GM10266 (cell line): ENCODE measurements at regions not wholly inside any gene's neighbourhood (a gene's known extent, or its start where the extent isn't known, plus 50 kb on each side); places are given as distances from the start of the nearest gene placed in this dataset.

ENCODE experiments used
- DNase-seq: peaks from one replicate; pipeline ENCODE4 v3.0.0; 2012; ENCODE audit errors: extremely low spot score
- TF ChIP-seq, protein P1 (sequence below): IDR thresholded peaks from 2 replicates; pipeline ENCODE4 v1.5.1; 2012; ENCODE audit warnings: mild to moderate bottlenecking, low read depth; ENCODE audit not compliant: control insufficient read depth, insufficient read depth; ENCODE audit errors: missing control alignments

DNA sequence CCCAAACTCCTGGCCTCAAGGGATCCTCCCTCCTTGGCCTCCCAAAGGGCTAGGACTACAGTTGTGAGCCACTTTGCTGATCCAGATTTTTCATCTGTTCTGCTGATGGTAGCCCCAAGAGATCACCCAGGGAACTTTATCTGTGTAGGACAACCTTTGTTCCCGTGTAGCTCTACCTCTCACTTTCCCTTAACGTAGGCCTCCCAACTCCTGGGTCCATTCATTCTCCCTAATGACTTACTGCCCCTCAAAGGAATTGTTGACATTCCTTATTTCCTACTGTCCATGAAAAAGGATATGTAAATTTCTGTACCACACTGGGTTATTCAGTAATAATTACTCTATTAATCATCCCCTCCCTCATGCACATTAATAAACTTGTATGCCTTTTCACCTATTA lies 51.0 kb upstream of the PHF24 start:
- TF ChIP-seq, protein P1, sequence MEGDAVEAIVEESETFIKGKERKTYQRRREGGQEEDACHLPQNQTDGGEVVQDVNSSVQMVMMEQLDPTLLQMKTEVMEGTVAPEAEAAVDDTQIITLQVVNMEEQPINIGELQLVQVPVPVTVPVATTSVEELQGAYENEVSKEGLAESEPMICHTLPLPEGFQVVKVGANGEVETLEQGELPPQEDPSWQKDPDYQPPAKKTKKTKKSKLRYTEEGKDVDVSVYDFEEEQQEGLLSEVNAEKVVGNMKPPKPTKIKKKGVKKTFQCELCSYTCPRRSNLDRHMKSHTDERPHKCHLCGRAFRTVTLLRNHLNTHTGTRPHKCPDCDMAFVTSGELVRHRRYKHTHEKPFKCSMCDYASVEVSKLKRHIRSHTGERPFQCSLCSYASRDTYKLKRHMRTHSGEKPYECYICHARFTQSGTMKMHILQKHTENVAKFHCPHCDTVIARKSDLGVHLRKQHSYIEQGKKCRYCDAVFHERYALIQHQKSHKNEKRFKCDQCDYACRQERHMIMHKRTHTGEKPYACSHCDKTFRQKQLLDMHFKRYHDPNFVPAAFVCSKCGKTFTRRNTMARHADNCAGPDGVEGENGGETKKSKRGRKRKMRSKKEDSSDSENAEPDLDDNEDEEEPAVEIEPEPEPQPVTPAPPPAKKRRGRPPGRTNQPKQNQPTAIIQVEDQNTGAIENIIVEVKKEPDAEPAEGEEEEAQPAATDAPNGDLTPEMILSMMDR, result no peak
- no peak for DNase-seq

- TF ChIP-seq, protein P1, result peak; percentile 93
- peak; percentile 79 for DNase-seq
Observed at GRCh38 chr9:34899535-34900158, 58.4 kb upstream of the PHF24 start.

DNA sequence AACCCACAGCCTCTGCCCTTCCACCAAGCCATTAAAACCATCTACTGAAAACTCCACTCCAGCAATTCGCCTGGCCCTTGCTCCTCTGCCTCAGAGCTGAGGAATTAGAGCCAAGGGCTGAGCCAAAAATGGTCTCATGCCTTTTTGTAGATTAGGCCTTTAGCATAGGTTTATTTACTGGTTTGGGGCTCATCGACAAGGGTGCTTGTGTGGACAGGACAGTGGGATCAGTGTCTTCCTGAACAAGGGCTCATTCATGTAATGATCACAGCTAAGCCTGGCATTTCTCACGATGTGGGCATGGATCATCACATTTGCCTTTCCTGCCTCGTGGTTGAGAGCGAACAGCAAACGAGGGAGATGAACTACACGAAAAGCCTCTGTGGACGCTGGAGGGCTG lies 59.2 kb upstream of the PHF24 start:
- no peak for DNase-seq

DNA sequence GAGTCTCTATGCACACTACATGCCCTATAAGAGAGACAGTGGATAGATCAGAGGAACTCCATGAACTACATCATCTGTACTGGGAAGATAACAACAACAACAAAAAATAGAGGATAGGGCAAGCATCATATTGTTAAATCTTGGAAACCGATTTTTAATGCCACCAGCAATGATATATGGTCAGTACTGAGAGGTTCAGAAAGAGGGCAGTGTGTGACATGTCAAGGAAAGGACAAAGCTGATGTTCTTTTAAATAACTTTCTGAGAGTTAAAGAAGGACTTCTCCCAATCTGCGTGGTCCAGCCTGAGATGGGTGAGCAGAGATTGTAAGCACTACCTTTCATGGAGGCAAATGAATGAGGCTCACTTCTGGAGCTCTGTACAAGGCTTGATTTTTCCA lies 62.0 kb upstream of the PHF24 start:
- TF ChIP-seq, protein P1, result peak; percentile 12
- DNase-seq, result no peak

More for the DNA sequence above, 59.2 kb upstream of the PHF24 start:
- TF ChIP-seq, protein P1, result no peak

GRCh38 chr9:34892886-34893285 lies 65.2 kb upstream of the PHF24 start:
- no peak for DNase-seq
- TF ChIP-seq, protein P1, result no peak

DNA sequence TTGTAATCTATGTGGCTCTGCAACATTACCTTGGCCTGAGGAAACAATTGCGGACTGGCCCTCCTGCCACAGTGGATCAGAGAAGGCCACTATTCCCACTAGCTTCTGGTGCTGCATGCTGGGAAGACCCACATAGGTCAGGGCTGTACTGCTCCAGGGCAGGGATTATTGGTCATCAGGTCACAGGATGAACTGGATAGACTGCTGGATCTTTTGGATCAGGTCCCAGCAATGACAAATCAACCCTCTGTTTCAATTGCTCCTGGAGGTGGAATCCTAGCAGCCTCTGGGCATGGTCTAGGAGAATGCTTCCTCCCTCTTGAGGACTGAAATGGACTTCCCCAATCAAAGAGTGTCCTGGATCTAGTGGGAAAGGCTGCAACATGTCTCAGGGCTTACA lies 66.7 kb upstream of the PHF24 start:
- TF ChIP-seq, protein P1, result no peak
- DNase-seq, result no peak

DNA sequence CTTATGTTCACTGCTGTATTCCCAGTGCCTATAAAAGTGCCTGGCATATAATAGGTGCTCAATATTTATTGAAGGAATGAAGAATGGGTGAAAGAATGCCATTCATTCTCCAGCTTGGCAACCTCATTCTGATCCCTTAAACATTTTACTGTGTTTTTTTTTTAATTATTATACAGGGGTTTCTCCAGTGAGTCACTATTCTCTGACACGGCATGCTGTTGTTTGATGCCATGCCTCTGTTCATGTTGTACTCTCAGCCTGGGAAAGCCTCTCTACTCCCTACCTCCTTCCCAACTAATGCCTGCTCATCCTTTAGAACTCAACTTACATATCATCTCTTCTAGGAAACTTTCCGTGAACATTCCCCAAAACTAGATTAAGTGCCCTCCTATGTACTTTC lies 70.2 kb upstream of the PHF24 start:
- no peak for DNase-seq
- TF ChIP-seq, protein P1, result no peak
